HG03175 (cell line): ENCODE measurements at regions not wholly inside any gene's neighbourhood (a gene's known extent, or its start where the extent isn't known, plus 50 kb on each side); places are given as distances from the start of the nearest gene placed in this dataset.
"Not testable (repeated sequence)": the region's sequence is repeated elsewhere in the genome, so short reads cannot be mapped to it uniquely, and the experiment has no call there.

Experiments used
- ATAC-seq: cut with Tn5 transposase; IDR thresholded peaks from one replicate; pipeline ENCODE4 v1.9.1; 2021; ENCODE audit warnings: mild to moderate bottlenecking, moderate library complexity; ENCODE audit not compliant: unreplicated experiment

- ATAC-seq = no peak
Observed at GRCh38 chr3:197431346-197431910, 124.3 kb downstream of the BDH1 start.

- ATAC-seq = no peak
Observed at GRCh38 chr3:197430934-197431333, 124.8 kb downstream of the BDH1 start.

- no peak for ATAC-seq
Observed at GRCh38 chr3:197430502-197430901, 125.3 kb downstream of the BDH1 start.

GRCh38 chr3:197428952-197429351 is 126.8 kb downstream of the BDH1 start:
- ATAC-seq = no peak

- ATAC-seq = no peak
Observed at GRCh38 chr3:197428117-197428801, 127.5 kb downstream of the BDH1 start.

- no peak for ATAC-seq
Observed at GRCh38 chr3:197427021-197427420, 128.6 kb upstream of the DLG1 start.

- no peak for ATAC-seq
Observed at GRCh38 chr3:197426121-197426566, 127.7 kb upstream of the DLG1 start.

- no peak for ATAC-seq
Observed at GRCh38 chr3:197425485-197426120, 127.2 kb upstream of the DLG1 start.

GRCh38 chr3:197424674-197425484 is 126.5 kb upstream of the DLG1 start:
- ATAC-seq = no peak

GRCh38 chr3:197424266-197424665 is 125.9 kb upstream of the DLG1 start:
- no peak for ATAC-seq

- ATAC-seq = no peak
Observed at GRCh38 chr3:197423376-197423775, 125.0 kb upstream of the DLG1 start.

GRCh38 chr3:197422506-197422905 is 124.1 kb upstream of the DLG1 start:
- no peak for ATAC-seq

- ATAC-seq = no peak
Observed at GRCh38 chr3:197421021-197421420, 122.6 kb upstream of the DLG1 start.

GRCh38 chr3:197420566-197420965 is 122.2 kb upstream of the DLG1 start:
- no peak for ATAC-seq

GRCh38 chr3:197420115-197420514 is 121.7 kb upstream of the DLG1 start:
- no peak for ATAC-seq

- ATAC-seq = no peak
Observed at GRCh38 chr3:197419696-197420095, 121.3 kb upstream of the DLG1 start.

GRCh38 chr3:197417911-197418618 is 119.7 kb upstream of the DLG1 start:
- ATAC-seq = no peak

GRCh38 chr3:197417441-197417840 is 119.0 kb upstream of the DLG1 start:
- ATAC-seq = no peak

GRCh38 chr3:197411899-197412298 is 113.5 kb upstream of the DLG1 start:
- not testable (repeated sequence) for ATAC-seq

GRCh38 chr3:197410170-197410569 is 111.8 kb upstream of the DLG1 start:
- ATAC-seq = not testable (repeated sequence)
